BE2C (cell line): ENCODE measurements at regions not wholly inside any gene's neighbourhood (a gene's known extent, or its start where the extent isn't known, plus 50 kb on each side); places are given as distances from the start of the nearest gene placed in this dataset.
"Not testable (repeated sequence)": the region's sequence is repeated elsewhere in the genome, so short reads cannot be mapped to it uniquely, and the experiment has no call there.

Experiments used
- DNase-seq: peaks from one replicate; pipeline ENCODE4 v3.0.0-alpha.2; 2020
- H3K27me3 ChIP-seq: fragments of 250-450 bp; sonication (Bioruptor Pico); 2 replicates; pipeline ENCODE4 v1.5.1; 2020; ENCODE audit warnings: mild to moderate bottlenecking
- H3K36me3 ChIP-seq: fragments of 250-450 bp; sonication (Bioruptor Pico); 2 replicates; pipeline ENCODE4 v1.5.1; 2020; ENCODE audit warnings: mild to moderate bottlenecking
- H3K4me1 ChIP-seq: fragments of 250-450 bp; sonication (Bioruptor Pico); 2 replicates; pipeline ENCODE4 v1.5.1; 2020
- H3K4me3 ChIP-seq: 2 replicates; pipeline ENCODE4 v1.5.1; 2011; ENCODE audit warnings: low read depth, low read length
- H3K9me3 ChIP-seq: fragments of 250-450 bp; sonication (Bioruptor Pico); 2 replicates; pipeline ENCODE4 v1.5.1; 2020
- TF ChIP-seq, protein P1 (sequence below): IDR thresholded peaks from 2 replicates; pipeline ENCODE4 v1.5.1; 2012; ENCODE audit warnings: mild to moderate bottlenecking, low read depth, low read length

GRCh38 chr2:89829828-89830227 lies 1138.4 kb downstream of the RPIA start:
- Histone ChIP-seq H3K27me3 (no peaks in the 10 kb centered on the region), H3K4me3 (no peak overlapping the region), H3K36me3 (no peaks in the 10 kb centered on the region), H3K4me1 (no peaks in the 10 kb centered on the region), H3K9me3 (no peaks in the 10 kb centered on the region; the same call in 1 of the 2 replicates)
- no peak for DNase-seq
- TF ChIP-seq, protein P1, sequence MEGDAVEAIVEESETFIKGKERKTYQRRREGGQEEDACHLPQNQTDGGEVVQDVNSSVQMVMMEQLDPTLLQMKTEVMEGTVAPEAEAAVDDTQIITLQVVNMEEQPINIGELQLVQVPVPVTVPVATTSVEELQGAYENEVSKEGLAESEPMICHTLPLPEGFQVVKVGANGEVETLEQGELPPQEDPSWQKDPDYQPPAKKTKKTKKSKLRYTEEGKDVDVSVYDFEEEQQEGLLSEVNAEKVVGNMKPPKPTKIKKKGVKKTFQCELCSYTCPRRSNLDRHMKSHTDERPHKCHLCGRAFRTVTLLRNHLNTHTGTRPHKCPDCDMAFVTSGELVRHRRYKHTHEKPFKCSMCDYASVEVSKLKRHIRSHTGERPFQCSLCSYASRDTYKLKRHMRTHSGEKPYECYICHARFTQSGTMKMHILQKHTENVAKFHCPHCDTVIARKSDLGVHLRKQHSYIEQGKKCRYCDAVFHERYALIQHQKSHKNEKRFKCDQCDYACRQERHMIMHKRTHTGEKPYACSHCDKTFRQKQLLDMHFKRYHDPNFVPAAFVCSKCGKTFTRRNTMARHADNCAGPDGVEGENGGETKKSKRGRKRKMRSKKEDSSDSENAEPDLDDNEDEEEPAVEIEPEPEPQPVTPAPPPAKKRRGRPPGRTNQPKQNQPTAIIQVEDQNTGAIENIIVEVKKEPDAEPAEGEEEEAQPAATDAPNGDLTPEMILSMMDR: no peak

DNA sequence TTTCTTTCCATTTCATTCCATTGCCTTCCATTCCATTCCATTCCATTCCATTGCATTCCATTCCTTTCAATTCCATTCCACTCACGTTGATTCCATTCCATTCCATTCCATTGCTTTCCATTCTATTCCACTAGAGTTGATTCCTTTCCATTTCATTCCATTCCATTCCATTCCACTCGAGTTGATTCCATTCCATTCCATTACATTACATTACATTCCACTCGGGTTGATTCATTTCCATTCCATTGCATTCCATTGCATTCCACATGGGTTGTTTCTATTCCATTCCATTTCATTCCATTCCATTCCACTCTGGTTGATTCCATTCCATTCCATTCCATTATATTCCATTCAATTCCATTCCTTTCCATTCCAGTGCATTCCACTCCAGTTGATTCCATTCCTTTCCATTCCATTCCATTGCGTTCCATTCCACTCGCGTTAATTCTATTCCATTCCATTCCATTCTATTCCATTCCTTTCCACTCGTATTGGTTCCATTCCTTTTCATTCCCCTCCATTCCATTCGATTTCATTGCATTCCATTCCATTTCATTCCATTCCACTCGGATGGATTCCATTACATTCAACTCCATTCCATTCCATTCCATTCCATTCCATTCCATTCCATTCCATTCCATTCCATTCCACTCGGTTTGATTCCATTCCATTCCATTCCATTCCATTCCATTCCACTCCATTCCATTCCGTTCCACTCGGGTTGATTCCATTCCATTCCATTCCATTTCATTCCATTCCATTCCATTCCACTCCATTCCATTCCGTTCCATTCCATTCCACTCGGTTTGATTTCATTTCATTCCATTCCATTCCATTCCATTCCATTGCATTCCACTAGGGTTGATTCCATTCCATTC lies 1139.1 kb downstream of the RPIA start:
- not testable (repeated sequence) for H3K4me3 ChIP-seq, H3K9me3 ChIP-seq, H3K36me3 ChIP-seq, H3K4me1 ChIP-seq, DNase-seq, H3K27me3 ChIP-seq

DNA sequence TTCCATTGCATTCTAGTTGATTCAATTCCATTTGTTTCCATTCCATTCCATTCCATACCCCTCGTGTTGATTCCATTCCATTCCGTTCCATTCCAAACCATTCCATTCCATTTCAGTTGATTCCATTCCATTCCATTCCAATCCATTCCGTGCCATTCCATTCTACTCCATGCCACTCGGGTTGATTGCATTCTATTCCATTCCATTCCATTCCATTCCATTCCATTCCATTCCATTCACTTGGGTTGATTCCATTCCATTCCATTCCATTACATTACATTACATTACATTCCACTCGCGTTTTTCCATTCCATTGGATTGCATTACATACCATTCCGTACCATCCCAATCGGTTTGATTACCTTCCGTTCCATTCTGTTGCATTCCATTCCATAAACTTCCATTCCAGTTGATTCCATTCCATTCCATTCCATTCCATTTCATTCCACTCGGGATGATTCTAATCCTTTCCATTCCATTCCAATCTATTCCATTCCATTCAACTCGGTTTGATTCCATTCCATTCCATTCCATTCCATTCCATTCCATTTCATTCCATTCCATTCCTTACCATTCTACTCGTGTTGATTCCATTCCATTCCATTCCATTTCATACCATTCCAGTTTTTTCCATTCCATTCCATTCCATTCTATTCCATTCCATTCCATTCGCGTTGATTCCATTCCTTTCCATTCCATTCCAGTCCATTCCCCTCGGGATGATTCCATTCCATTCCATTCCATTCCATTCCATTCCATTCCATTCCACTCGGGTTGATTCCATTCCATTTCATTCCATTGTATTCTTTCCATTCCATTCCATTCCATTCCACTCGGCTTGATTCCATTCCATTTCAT lies 1140.4 kb downstream of the RPIA start:
- H3K27me3 ChIP-seq: no peaks in the 10 kb centered on the region
- H3K9me3 ChIP-seq: no peaks in the 10 kb centered on the region; the same call in 1 of the 2 replicates
- TF ChIP-seq, protein P1: 0 out of 2 replicates have a peak, but pooled peaks have one; percentile 4
- no peak overlapping the region for H3K4me3 ChIP-seq
- no peaks in the 10 kb centered on the region for H3K36me3 ChIP-seq
- no peak for DNase-seq
- no peaks in the 10 kb centered on the region for H3K4me1 ChIP-seq

- no peaks in the 10 kb centered on the region for H3K4me1 ChIP-seq
- H3K27me3 ChIP-seq: no peaks in the 10 kb centered on the region
- no peak overlapping the region for H3K4me3 ChIP-seq
- no peak for DNase-seq
- TF ChIP-seq, protein P1: no peak
- no peaks in the 10 kb centered on the region; the same call in 1 of the 2 replicates for H3K9me3 ChIP-seq
- H3K36me3 ChIP-seq: no peaks in the 10 kb centered on the region
Observed at GRCh38 chr2:89833116-89833779, 1141.8 kb downstream of the RPIA start.

- no peak for DNase-seq
- TF ChIP-seq, protein P1: no peak
- Histone ChIP-seq H3K27me3 (no peaks in the 10 kb centered on the region), H3K4me3 (no peak overlapping the region), H3K4me1 (no peaks in the 10 kb centered on the region), H3K36me3 (no peaks in the 10 kb centered on the region), H3K9me3 (no peaks in the 10 kb centered on the region; the same call in 1 of the 2 replicates)
Observed at GRCh38 chr2:89833780-89834117, 1142.3 kb downstream of the RPIA start.

DNA sequence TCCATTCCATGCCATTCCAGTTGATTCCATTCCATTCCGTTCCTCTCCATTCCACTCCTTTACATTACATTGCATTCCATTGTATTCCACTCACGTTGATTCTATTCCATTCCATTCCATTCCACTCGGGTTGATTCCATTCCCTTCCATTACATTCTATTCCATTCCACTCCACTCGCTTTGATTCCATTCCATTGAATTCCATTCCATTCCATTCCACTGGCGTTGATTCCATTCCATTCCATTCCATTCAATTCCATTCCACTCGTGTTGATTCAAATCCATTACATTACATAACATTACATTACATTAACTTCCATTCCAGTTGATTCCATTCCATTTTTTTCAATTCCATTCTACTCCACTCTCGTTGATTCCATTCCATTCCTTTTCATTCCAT lies 1142.8 kb downstream of the RPIA start:
- no peaks in the 10 kb centered on the region; the same call in 1 of the 2 replicates for H3K9me3 ChIP-seq

GRCh38 chr2:89836326-89836725 lies 1144.9 kb downstream of the RPIA start:
- H3K4me3 ChIP-seq, DNase-seq, H3K4me1 ChIP-seq, H3K36me3 ChIP-seq, H3K9me3 ChIP-seq, H3K27me3 ChIP-seq: not testable (repeated sequence)

More for the DNA sequence above, 1142.8 kb downstream of the RPIA start:
- H3K27me3 ChIP-seq: no peaks in the 10 kb centered on the region
- TF ChIP-seq, protein P1: no peak
- no peaks in the 10 kb centered on the region for H3K36me3 ChIP-seq
- H3K4me1 ChIP-seq: no peaks in the 10 kb centered on the region
- no peak for DNase-seq
- H3K4me3 ChIP-seq: no peak overlapping the region
